DND-41 (cell line): ENCODE measurements at regions not wholly inside any gene's neighbourhood (a gene's known extent, or its start where the extent isn't known, plus 50 kb on each side); places are given as distances from the start of the nearest gene placed in this dataset.
"Not testable (repeated sequence)": the region's sequence is repeated elsewhere in the genome, so short reads cannot be mapped to it uniquely, and the experiment has no call there.

Experiments used
- ATAC-seq: fragments of 200-7000 bp; cut with Tn5 transposase; 3 replicates; pipeline ENCODE4 v1.9.1; 2021; ENCODE audit warnings: low read depth; ENCODE audit not compliant: insufficient read depth
- DNase-seq: peaks from one replicate; pipeline ENCODE4 v3.0.0-alpha.2; 2020
- H2AFZ ChIP-seq: 2 replicates; pipeline ENCODE4 v1.6.0; 2012; ENCODE audit warnings: low read depth, low read length
- H3K27ac ChIP-seq: 2 replicates; pipeline ENCODE4 v1.5.1; 2012; ENCODE audit warnings: low read length, inconsistent platforms
- H3K27me3 ChIP-seq: fragments of 200-600 bp; sonication (generic); 2 replicates; pipeline ENCODE4 v1.6.0; 2012; ENCODE audit warnings: low read length, mild to moderate bottlenecking, inconsistent platforms; ENCODE audit not compliant: insufficient read depth, poor library complexity
- H3K36me3 ChIP-seq: 2 replicates; pipeline ENCODE4 v1.5.1; 2012; ENCODE audit warnings: low read length, inconsistent platforms; ENCODE audit not compliant: insufficient read depth
- H3K4me1 ChIP-seq: 2 replicates; pipeline ENCODE4 v1.5.1; 2012; ENCODE audit warnings: mild to moderate bottlenecking, low read length; ENCODE audit not compliant: insufficient read depth
- H3K4me2 ChIP-seq: 2 replicates; pipeline ENCODE4 v1.6.0; 2012; ENCODE audit warnings: mild to moderate bottlenecking, moderate library complexity, low read length, inconsistent platforms; ENCODE audit not compliant: insufficient read depth
- H3K4me3 ChIP-seq, 2 experiments: fragments of 200-600 bp in 1 of 2; shearing (Covaris generic) in 1 of 2; 2 replicates each; pipeline ENCODE4 v1.5.1; 2012 to 2016; ENCODE audit warnings: inconsistent platforms in 2 of 2, low read length in 2 of 2, mild to moderate bottlenecking in 2 of 2, low read depth in 1 of 2, moderate library complexity in 1 of 2
- H3K79me2 ChIP-seq: 2 replicates; pipeline ENCODE4 v1.6.0; 2012; ENCODE audit warnings: low read length, inconsistent platforms; ENCODE audit not compliant: insufficient read depth
- H3K9ac ChIP-seq: 2 replicates; pipeline ENCODE4 v1.6.0; 2012; ENCODE audit warnings: low read depth, mild to moderate bottlenecking, inconsistent platforms, low read length, moderate library complexity
- H3K9me3 ChIP-seq: 2 replicates; pipeline ENCODE4 v1.5.1; 2012; ENCODE audit warnings: low read length, moderate library complexity, mild to moderate bottlenecking, inconsistent platforms; ENCODE audit not compliant: insufficient read depth, severe bottlenecking
- H4K20me1 ChIP-seq: 2 replicates; pipeline ENCODE4 v1.6.0; 2012; ENCODE audit warnings: low read length; ENCODE audit not compliant: insufficient read depth
- EZH2 ChIP-seq: IDR thresholded peaks from 3 replicates; pipeline ENCODE4 v1.6.1; 2012; ENCODE audit warnings: borderline replicate concordance, low read depth, mild to moderate bottlenecking, moderate library complexity, low read length, inconsistent platforms; ENCODE audit not compliant: severe bottlenecking
- TF ChIP-seq, protein P1 (sequence below): IDR thresholded peaks from 2 replicates; pipeline ENCODE4 v1.5.1; 2012; ENCODE audit warnings: borderline replicate concordance, low read length, moderate library complexity, mild to moderate bottlenecking; ENCODE audit not compliant: poor library complexity, severe bottlenecking; ENCODE audit errors: extremely low read depth

DNA sequence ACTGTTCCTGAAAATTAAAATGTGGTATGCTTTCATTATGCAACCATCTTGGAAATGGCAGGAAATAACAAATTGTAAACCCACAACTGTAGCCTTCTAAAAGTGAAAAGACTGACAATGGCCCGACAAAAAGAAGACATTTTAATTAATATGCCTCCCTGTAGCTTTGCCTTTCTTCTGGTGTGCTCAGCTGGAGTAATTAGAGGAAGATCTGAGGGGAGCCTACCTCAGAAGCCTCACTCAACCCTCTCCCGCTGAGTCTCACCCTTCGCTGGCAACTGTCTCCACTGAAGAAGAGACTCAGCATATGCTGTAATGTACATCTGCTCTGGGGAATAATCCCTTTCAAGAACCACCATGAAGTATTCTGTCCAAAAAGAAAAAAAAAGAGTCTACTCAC, 104.7 kb upstream of the SETMAR start:
- H3K4me3 ChIP-seq = no peak overlapping the region
- no peak overlapping the region for H2AFZ ChIP-seq
- no peaks in the 10 kb centered on the region for H3K79me2 ChIP-seq

DNA sequence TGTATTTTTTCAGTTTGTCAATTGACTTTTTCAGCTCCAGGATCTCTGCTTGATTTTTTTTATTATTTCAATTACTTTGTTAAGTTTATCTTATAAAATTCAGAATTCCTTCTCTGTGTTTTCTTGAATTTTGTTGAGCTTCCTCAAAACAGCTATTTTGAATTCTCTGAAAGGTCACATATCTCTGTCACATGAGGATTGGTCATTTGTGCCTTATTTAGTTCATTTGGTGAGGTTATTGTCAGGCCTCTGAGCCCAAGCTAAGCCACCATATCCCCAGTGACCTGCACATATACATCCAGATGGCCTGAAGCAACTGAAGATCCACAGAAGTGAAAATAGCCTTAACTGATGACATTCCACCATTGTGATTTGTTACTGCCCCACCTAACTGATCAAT, 98.4 kb upstream of the SETMAR start:
- not testable (repeated sequence) for H2AFZ ChIP-seq, H3K27ac ChIP-seq, ATAC-seq, H3K4me3 ChIP-seq, H3K79me2 ChIP-seq, H3K9me3 ChIP-seq, H3K4me2 ChIP-seq, H4K20me1 ChIP-seq, H3K27me3 ChIP-seq, H3K36me3 ChIP-seq, H3K9ac ChIP-seq, DNase-seq, H3K4me1 ChIP-seq

More for the DNA sequence above, 104.7 kb upstream of the SETMAR start:
- H3K27me3 ChIP-seq = no peaks in the 10 kb centered on the region
- no peak overlapping the region for H3K27ac ChIP-seq
- DNase-seq (no peak), ATAC-seq (no peak)
- H3K9me3 ChIP-seq = no peaks in the 10 kb centered on the region
- no peak overlapping the region for H3K4me2 ChIP-seq
- no peak overlapping the region for H3K9ac ChIP-seq
- H3K36me3 ChIP-seq = no peaks in the 10 kb centered on the region
- H4K20me1 ChIP-seq = no peaks in the 10 kb centered on the region
- H3K4me1 ChIP-seq = no peaks in the 10 kb centered on the region
- TF ChIP-seq EZH2 = no peak
- TF ChIP-seq, protein P1, sequence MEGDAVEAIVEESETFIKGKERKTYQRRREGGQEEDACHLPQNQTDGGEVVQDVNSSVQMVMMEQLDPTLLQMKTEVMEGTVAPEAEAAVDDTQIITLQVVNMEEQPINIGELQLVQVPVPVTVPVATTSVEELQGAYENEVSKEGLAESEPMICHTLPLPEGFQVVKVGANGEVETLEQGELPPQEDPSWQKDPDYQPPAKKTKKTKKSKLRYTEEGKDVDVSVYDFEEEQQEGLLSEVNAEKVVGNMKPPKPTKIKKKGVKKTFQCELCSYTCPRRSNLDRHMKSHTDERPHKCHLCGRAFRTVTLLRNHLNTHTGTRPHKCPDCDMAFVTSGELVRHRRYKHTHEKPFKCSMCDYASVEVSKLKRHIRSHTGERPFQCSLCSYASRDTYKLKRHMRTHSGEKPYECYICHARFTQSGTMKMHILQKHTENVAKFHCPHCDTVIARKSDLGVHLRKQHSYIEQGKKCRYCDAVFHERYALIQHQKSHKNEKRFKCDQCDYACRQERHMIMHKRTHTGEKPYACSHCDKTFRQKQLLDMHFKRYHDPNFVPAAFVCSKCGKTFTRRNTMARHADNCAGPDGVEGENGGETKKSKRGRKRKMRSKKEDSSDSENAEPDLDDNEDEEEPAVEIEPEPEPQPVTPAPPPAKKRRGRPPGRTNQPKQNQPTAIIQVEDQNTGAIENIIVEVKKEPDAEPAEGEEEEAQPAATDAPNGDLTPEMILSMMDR = no peak

DNA sequence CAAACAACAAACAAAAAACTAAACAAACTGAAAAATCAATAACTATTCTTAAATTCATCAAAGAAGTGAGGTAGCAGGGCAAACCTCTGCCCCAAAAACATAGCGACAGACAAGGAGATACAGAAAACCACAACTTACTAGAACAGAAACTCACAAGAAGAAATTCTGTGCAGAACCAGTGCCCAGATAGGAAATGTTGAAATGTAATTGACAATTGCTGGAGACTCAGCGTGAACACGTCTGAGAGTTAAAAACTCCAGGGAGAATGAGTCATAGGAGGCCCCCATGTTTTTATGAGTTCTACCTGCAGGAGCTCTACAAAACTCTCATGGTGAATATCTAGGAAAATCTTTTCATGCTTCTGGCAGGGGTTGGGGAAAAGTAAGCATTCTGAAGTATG, 95.5 kb upstream of the SETMAR start:
- no peaks in the 10 kb centered on the region for H4K20me1 ChIP-seq
- no peak for ATAC-seq
- H3K27ac ChIP-seq = no peak overlapping the region
- no peak overlapping the region for H2AFZ ChIP-seq
- no peak overlapping the region for H3K4me3 ChIP-seq
- no peak overlapping the region for H3K4me2 ChIP-seq
- H3K9ac ChIP-seq = no peak overlapping the region
- no peaks in the 10 kb centered on the region for H3K79me2 ChIP-seq
- no peak for DNase-seq
- TF ChIP-seq, protein P1 = no peak
- TF ChIP-seq EZH2 = no peak
- H3K27me3 ChIP-seq = no peaks in the 10 kb centered on the region
- no peaks in the 10 kb centered on the region for H3K4me1 ChIP-seq
- H3K36me3 ChIP-seq = no peaks in the 10 kb centered on the region
- H3K9me3 ChIP-seq = no peaks in the 10 kb centered on the region

DNA sequence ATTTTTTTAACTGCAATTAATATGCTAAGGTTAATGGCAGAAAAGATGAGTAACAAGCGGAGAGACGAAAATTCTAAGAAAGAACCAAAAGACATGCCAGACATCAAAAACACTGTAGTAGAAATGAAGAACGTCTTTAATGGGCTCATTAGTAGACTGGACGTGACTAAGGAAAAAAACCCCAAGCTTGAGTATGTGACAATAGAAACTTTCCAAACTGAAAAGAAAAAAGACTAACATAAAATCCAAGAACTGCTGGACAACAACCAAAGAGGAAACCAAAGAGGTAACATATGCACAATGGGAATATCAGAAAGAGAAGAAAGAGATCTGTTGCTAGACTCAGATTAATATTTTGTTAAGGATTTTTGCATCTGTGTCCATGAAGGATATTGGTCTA, 94.6 kb upstream of the SETMAR start:
- H3K36me3 ChIP-seq = no peaks in the 10 kb centered on the region
- H3K27ac ChIP-seq = no peak overlapping the region
- no peaks in the 10 kb centered on the region for H3K4me1 ChIP-seq
- no peak overlapping the region for H3K4me2 ChIP-seq
- no peak for DNase-seq
- no peaks in the 10 kb centered on the region for H3K79me2 ChIP-seq
- no peak for TF ChIP-seq EZH2
- TF ChIP-seq, protein P1 = no peak
- no peak overlapping the region for H3K9ac ChIP-seq
- H3K4me3 ChIP-seq = no peak overlapping the region
- no peaks in the 10 kb centered on the region for H3K27me3 ChIP-seq
- H3K9me3 ChIP-seq = no peaks in the 10 kb centered on the region
- no peak for ATAC-seq
- H4K20me1 ChIP-seq = no peaks in the 10 kb centered on the region
- no peak overlapping the region for H2AFZ ChIP-seq
